Amniotic stem cell (primary cell): ENCODE measurements at regions not wholly inside any gene's neighbourhood (a gene's known extent, or its start where the extent isn't known, plus 50 kb on each side); places are given as distances from the start of the nearest gene placed in this dataset.
"Not testable (repeated sequence)": the region's sequence is repeated elsewhere in the genome, so short reads cannot be mapped to it uniquely, and the experiment has no call there.

ENCODE experiments used
- DNase-seq: peaks from one replicate; lab custom pipeline; 2025; lab: John Stamatoyannopoulos, UW

DNA sequence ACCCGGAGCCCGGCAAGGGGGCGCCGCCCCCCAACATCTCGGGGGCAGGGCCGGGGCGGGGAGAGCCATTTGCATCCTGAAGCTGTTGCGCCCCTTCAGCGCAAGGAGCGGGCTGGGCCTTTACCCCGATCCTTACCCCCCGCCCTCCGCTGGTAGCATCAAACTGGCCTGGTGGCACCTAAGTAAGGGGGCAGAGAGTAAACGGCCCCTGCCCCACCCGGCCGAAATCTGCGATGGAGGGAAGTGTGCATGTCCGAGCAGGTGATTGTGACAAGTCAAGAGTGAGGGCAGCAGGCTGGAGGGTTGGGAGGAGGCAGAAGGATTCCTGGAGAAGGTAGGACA is 101.2 kb downstream of the ESM1 start:
- no peak for DNase-seq

DNA sequence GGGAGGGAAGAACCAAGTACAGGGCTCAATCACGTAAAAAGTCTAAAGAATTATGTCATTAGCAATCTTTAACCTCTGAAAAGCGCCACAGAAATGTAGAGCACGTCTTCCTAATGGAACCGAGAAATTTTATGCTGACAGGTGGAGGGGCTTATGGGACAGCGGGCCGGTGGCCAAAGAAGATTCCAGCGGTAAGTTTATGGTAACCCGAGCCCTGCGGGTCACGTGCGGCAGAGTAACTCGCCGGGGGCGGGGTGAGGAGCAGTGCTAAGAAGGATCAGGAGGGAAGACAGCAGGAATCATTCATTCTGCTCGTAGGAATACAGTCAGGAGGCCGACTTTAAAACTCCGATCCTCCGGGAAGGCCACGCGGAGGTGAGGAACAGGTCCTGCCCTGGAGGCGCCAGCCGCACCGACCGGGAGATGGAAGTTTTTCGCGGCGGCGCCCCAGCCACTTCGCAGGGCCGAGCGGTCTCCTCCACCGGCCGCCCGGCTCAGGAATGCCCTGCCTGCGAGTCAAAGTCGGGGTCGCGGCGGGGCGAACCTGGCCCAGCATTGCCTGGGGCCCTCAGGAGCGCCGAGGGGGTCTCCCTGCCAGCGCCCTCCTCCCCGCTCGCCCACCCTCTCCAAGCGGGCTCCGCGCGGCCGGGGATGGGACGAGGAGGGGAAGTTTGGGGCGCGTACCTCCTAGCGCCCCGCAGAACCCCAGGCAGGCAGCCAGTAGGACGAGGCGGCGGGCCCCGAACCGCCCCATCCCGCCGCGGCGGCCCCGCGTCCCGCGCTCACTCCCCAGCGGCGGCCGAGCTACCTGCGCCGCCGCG is 101.8 kb downstream of the ESM1 start:
- DNase-seq = no peak

DNA sequence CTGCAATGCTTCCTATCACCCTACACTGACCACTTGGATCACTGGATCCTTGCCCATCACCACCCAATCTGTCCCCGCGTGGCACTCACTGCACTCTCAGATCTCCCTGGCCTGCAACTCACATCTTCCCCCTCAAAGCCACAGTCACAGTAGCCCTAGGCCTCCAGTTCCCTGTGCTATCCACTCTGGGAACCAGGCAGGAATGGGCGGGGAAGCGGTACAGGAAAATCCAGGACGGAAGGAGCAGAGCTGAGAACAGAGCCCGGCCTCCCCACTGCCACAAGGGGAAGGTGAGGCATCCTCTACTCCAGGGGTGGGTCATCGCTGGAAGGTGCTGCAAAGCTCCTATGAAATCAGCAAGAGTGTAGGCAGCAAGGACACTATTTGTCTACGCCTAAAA is 102.6 kb downstream of the ESM1 start:
- no peak for DNase-seq

DNA sequence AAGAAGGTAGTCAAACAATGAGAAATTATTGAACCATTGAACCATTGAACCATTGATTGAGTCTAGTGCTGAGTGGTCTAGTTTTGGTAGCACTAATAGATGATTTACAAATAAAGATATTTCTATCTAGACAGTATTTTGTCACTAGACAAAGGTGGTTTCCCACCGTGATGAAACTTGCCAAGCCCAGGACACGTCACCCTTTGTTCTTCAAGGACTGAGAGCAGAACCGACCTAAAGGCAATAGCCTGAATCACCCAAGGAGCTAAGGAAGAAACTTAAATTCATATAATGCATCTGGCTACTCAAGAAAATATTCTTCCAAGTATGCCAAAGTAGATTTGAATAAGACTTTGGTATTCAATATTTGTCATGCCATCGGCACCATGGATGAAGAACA is 103.3 kb downstream of the ESM1 start:
- no peak for DNase-seq

DNA sequence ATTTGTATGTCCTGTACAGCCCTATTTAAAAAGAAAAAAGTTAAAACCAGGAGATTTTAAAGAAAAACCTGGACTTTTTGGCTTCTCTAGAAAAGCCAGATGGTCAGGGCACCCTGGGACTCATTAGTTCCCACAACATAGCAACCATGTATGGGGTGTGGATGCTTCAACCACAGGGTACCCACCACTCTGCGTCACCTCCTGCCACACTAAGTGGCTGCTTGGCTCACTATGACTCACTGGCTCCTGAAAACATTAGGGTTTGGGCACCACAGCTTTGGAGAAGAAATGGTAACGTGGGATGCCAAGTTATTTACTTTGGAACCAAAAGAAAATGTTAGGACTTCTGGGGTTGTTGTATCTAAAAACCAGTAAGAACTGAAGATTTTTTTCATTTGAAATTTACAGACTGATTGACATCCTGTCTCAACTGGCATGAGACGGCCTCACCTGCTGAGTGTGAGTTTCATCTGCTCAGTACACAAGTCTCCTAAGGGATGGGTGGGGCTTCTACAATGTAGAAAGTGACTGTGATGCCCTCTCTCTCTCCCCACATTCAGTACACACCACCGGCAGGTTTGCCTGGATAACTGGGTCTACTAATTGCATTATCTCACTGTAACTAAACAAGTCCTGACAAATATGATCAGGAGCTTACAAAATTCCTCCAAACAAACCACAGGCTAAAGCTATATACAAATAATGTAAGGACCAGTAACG is 103.9 kb downstream of the ESM1 start:
- DNase-seq = no peak

DNA sequence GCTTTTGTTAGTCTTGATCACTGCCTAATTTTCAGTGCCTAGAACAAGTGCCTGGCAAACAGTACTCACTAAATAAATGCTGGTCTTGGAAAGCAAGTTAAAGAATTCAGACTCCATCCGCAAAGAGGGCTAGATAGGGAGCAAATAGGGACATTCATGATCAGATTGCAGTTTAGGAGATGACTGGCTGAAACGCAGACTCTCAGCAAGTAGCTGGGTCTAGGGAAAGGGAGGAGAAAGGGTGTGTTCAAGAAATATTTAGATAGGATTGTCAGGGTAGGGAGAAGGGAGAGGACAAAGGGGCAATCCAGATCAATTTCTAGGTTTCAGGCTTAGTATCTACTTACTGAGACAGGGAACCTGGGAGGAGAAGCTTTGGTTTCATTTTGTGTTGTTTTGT is 108.4 kb downstream of the ESM1 start:
- no peak for DNase-seq

DNA sequence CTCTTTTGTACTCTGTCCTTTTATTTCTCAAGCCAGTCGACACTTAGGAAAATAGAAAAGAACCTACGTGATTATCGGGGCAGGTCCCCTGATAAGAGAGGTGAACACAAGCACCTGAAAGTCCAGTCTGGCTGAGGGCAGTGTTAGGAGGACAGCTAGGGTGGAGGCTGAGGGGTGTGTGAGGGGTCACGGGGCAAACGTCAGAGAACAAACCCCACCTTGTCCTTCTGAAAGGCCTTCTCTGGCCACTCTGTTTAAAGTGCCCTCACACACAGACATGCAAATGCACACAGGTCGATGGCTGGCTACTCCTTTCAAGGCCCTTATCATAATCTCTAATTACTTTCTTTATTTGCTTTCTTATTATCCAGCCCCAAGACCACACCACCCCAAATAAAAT is 108.8 kb downstream of the ESM1 start:
- no peak for DNase-seq

DNA sequence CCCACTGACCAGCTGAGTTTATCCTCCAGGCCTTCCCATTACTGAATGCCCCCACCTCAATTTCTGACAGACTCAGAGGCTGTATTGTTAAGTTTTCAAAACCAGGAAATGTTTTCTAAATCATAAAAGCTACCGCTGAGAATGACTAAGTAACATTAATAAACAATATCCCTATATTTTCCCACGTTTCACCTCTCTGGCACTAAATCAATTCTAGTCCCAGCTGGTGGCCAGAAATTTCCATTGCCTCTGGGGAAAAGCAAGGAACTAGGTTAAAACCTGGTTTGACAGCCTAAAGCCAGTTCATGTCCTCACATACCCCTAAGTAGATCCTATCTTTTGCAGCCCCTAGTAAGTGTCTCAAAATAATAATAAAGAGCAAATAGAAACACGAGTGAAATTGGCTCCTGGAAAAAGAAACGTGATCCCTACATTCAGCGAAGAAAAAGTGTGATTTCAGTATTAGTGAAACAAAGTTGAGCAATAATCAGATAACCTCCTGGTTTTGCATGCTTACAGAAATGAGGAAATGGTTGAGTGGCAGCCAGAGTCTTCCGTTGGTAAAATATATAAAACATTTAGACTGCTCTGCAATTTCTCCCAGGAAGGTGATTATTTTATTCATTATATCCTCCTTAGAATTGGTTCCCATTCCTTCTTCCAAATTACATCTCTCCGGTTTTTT is 110.9 kb downstream of the ESM1 start:
- no peak for DNase-seq

DNA sequence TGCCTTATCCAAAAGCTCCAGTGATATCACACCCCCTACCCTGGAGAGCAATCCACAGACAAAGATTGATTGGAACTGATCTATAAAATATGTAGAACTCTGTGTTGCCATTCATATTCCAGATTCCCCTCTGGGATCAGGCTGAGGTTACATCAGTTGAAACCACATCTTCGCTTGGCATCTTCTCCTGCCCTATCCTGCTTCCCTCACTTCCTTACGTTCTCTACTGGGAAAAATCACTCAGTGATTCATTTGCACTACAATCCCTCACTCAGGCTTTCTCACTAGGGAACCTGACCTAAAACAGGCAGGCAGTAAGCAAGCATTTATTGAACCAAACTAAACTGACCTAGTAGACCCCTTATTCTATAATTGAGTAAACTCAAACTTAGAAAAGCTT is 111.7 kb downstream of the ESM1 start:
- no peak for DNase-seq

DNA sequence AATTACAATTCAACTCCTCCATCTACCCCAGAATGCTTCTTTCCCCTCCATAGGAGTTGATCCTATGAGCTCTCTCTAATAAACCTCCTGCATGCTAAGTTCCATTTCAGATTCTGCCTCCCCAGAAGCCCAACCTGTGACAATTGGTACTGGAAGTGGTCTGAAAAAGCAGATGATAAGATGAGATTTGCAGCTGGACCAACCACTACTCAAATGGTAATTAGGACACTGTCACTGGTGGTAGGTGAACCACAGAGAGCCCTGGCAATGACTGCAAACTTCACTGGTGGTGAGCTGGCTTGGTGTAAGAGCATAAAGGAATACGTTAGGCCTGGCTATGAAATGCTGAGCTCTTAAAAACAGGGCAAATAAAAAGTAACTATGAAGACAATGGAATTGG is 112.6 kb downstream of the ESM1 start:
- no peak for DNase-seq

DNA sequence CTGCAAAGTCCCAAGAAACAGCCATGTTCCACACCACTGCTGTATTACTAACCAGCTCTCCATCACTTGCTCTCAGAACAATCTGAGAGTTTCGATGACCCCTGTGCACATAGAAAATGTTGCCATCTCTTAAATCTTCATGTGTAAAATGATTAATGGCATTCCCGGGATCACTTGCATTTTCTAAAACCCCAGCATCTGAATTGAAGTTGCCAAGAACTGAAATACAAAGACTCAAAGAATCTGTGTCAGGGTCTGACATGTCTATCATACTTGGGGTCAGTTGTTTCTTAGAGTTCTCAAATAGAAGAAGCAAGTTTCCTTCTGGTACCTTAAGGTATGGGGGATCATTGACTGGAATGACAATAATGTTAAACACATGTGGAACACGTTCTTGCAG is 115.1 kb downstream of the ESM1 start:
- DNase-seq = no peak

DNA sequence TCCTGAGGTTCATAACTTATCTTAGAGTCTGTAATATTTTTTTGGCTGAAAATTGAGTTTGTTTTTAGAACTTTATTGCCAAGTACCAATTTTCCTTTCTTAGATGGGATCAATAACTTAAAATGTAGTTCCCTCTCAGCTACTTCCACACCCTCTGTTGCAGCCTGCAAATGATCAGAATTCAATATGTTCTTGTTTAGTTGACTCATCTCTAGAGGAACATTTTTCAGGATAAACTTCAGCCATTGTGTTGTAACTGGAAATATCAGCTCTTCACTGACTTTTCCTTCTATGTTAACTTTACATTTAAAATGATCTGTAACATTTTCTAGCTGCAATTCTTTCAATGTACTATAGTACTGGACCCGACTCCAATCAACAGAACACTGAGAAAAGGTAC is 115.7 kb downstream of the ESM1 start:
- DNase-seq = no peak

DNA sequence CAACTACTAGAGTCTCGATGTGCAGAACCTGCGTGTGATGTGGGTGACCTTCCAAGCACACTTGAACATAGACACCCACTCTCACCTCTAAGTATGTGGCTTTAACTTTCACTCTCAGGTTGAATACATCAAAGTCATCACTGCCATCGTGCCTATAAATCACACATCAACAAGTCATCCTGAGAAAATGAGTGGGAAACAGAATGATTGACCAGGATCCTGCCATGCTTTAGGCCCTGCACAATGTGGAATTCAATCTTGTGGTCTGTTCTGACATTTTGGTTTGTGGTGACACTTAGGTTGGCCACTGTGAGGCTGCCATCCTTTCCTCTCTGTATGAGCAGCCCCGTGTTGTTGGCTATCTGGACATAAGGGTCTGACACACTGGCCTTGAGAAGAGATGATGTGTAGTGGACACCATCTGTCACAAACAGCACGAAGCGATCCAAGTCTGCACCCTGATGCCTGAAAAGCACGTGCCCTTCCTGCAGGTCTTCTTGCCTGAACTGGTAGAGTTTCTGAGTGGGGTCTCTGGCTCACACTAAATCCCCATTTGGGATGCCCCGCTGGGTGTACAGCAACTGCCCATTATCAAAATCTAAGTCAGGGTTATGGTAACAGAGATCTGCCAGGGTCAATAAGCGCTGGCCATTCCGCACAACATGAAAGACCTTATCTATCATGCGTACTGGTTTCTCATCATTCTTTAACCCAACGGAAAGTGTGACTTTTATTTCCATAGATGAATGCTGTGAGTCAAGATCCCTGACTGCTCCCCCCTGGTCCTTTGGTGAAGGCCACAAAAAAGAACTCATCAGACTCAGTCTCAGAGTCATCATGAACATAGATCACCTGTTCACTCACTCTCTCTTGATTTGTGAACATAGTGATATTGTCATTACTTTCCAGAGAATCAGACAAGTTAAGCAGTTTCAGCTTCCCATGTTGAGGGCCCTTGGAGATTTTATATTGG is 116.6 kb downstream of the ESM1 start:
- DNase-seq = no peak

DNA sequence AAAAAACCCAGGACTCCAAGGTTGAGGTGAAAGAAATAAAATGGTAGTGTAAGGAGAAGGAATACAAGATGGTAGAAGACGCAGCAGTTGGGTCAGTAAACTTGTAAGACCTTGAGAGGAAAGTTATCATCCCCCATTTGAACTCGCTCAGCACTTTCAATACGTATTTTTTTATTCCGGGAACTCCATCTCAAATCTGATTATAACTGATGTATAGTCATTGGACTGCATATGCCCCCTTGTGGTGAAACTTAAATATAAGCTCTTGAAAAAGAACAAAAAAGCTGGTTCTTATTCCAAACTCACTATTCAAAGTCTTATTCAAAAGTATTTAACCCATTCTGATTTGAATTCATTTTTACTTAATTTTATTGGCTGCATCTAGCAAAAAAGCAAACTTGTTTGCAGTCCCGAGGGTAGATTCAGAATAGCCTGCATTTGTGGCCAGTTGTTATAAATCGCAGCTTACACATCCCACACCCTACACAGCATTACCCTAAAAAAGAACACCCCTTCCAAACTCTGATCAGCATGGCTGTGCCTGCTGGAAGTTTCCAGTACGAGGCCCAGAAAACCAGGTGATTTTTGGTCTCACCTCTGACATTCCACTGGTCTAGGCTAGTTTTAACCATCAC is 118.0 kb downstream of the ESM1 start:
- peak; percentile 81 for DNase-seq

DNA sequence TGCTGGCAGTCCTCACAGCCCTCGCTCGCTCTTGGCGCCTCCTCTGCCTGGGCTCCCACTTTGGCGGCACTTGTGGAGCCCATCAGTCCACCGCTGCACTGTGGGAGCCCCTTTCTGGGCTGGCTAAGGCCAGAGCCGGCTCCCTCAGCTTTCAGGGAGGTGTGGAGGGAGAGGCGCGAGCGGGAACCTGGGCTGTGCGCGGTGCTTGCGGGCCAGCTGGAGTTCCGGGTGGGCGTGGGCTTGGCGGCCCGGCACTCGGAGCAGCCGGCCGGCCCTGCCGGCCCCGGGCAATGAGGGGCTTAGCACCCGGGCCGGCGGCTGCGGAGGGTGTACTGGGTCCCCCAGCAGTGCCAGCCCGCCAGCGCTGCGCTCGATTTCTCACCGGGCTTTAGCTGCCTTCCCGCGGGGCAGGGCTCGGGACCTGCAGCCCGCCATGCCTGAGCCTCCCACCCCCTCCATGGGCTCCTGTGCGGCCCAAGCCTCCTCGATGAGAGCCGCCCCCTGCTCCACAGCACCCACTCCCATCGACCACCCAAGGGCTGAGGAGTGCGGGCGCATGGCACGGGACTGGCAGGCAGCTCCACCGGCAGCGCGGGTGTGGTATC is 120.4 kb downstream of the ESM1 start:
- DNase-seq = not testable (repeated sequence)

DNA sequence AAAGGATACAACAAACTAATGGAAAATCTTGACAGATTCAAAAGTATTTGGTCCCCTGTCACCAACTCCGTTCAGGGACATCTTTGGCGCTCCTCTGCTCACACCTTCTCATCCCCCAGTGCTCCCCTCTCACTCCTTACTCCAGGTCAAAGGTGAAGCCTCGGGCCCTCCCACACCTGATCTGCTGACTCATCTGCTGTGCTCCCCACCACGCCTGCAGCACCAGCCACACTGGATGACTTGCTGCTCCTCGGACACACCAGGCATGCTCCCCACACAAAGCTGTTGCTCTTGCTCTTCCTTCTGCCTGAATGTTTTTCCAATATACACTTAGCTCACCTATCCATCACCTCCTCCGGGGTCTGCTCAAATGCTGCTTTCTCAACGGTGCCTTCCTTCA is 123.4 kb downstream of the ESM1 start:
- no peak for DNase-seq

DNA sequence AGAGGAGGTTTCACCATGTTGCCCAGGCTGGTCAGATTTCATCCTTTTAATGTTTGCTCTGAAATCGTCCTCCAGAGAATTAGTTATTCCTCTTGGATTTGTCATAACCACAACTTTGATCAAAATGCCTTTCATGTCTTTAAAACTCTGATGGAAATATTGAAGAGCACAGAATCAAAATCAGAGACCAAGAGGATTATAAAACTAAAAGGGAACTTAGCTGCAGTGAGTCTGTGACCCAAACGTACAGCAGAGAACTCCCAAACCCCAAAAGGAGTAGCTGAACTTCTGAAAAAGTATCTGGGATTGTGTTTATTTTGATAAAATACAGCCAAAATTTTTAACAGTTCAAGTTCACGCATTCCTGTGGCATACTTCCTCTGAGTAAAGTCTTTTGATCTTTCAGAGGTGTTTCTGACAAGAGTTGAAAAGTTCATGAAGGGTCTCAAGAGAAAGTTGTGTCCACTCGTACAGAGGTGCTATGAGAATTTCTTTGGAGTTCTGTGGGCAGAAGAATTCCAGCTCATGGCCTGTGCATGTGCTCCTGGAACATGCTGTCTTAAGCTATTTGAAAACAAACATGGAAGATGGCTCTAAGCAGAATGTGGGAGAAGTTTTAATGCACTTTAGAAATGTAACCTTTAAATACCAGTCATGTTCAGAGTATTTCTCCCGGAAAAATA is 124.0 kb downstream of the ESM1 start:
- no peak for DNase-seq

DNA sequence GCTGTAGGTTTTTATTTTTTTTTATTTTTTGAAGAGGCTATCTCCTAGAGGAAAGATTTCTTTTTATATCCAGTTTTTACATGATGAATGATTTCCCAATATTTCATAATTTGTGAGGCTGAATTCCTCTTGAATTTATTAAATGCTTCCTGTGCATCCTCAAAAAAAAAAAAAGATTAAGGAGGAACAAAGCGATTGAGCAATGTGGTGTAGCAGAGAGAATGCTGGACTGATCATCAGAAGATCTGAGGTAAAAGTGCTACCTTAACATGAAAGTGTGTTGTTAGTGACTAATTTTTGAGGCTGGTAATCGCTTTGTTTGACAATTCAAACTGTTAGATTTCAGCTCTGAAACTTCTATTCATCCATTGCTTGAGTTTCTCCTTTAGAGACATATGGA is 125.1 kb downstream of the ESM1 start:
- DNase-seq = no peak

DNA sequence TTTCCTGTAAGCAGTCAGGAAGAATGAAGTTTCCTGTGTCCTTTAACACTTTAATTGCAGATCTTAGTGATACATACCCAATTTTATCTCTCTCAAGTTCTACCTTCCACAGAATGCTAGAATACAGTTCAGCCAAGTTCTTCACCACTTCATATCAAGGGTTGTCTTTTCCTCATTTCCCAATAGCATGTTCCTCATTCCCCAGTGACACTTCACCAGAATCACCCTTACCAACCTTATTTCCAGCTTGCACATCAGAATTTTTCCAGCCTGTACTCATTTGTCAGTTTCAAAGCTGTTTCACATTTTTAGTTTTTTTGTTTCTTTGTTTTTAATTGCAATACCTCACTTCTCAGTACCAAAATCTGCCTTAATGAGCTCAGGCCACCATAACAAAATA is 126.1 kb downstream of the ESM1 start:
- DNase-seq = no peak

DNA sequence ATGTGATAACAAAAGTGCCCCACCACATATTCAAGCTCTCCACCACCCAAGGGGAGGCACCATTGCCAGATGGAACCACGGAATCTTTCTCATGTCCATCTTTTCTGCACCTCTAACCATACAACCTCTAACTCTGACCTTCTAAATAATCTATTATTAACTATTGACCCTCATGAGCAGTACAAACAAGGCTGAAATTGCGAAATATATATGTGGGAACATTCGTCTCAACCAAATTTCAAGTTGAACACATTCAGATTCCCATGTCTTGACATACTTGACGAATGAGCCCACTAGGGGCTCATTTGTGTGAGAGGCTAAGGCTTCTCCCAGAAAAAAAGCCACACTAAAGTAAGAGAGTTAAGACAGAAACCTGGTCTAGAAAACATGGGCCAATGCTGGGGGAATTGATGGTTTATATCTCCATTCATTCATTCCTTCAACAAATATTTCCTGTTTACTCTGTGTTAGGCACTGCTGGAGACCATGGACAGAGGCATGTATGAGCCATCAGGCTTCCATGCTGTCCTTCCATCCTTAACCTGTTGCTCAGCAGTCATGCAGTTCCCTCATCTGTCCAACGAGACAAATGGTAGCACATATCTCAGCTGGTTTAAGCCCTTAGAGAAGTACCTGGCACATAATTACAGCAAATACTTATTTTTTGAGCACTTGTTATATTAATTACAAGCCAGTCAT is 130.4 kb downstream of the ESM1 start:
- DNase-seq = no peak
